ENCODE measurements at regions not wholly inside any gene's neighbourhood (a gene's known extent, or its start where the extent isn't known, plus 50 kb on each side); places are given as distances from the start of the nearest gene placed in this dataset.

GRCh38 chr18:75139226-75139911 lies 69.6 kb downstream of the PTGR3 start:
- POLR2A ChIA-PET (ENCODE audit: unreplicated experiment): no interaction called here
- no peaks in the 10 kb centered on the region for H4K20me1 ChIP-seq (ENCODE audit: insufficient read depth, low read length)

More at GRCh38 chr18:75139226-75139911, 69.6 kb downstream of the PTGR3 start:
- Histone ChIP-seq H3K18ac (ENCODE audit: low read depth, low read length) (no peak overlapping the region), H4K8ac (ENCODE audit: low read depth in 2 of 2, low read length in 2 of 2) (no peak overlapping the region), H3K9me1 (ENCODE audit: insufficient read depth, low read length) (no peaks in the 10 kb centered on the region), H3K14ac (replicated peaks; ENCODE audit: low read depth, low read length) (no peak overlapping the region), H3K79me1 (ENCODE audit: low read depth in 1 of 2, low read length in 2 of 2) (no peaks in the 10 kb centered on the region), H2BK20ac (ENCODE audit: low read depth, low read length) (no peak overlapping the region), H3K4me1 (ENCODE audit: control insufficient read depth, insufficient read depth, low read length) (no peaks in the 10 kb centered on the region), H4K5ac (ENCODE audit: low read depth, low read length) (no peak overlapping the region), H2AK5ac (ENCODE audit: low read depth, low read length) (no peak overlapping the region), H3K4ac (ENCODE audit: low read depth, low read length) (no peak overlapping the region), H3K23ac (ENCODE audit: low read depth, low read length) (no peak overlapping the region), H2BK15ac (ENCODE audit: low read depth, low read length) (no peak overlapping the region), H3K4me2 (ENCODE audit: low read depth, low read length) (no peak overlapping the region), H2AK9ac (replicated peaks; ENCODE audit: low read depth, low read length, poor library complexity) (no peak overlapping the region), H3K36me3 (ENCODE audit: control insufficient read depth, insufficient read depth, low read length) (no peaks in the 10 kb centered on the region), H3K56ac (ENCODE audit: extremely low read depth, insufficient read depth, low read length) (no peak overlapping the region), H3K27ac (ENCODE audit: insufficient read depth, low read length) (no peak overlapping the region), H2BK5ac (ENCODE audit: low read depth, low read length, poor library complexity, severe bottlenecking) (no peak overlapping the region), H3K9me3 (ENCODE audit: control insufficient read depth, insufficient read depth, low read length) (peaks cover 2% of the 10 kb centered on the region; the same call in 1 of the 2 replicates), H2BK120ac (ENCODE audit: low read depth, low read length) (no peak overlapping the region), H3K4me3 (ENCODE audit: insufficient read depth, low read depth, low read length) (no peak overlapping the region), H3K9ac (ENCODE audit: low read depth, low read length) (no peak overlapping the region), H3K27me3 (ENCODE audit: control insufficient read depth, insufficient read depth, low read length) (peaks cover 18% of the 10 kb centered on the region), H2AFZ (replicated peaks; ENCODE audit: low read length, poor library complexity) (no peak overlapping the region), H4K91ac (ENCODE audit: insufficient read depth, low read depth, low read length) (no peak overlapping the region)
- BruUV-seq (replicated peaks): no TSS peak
- in situ Hi-C loops (cut with MboI; ENCODE audit: low sequenced_read_pairs): no loop called here
- DNase-seq: no peak
- CTCF ChIA-PET: no interaction called here
- intact Hi-C loops (cut with micrococcal nuclease): no loop called here
- no peak for ATAC-seq (ENCODE audit: low read depth)
- 79% methylated on average over 6 of the region's 18 CpGs; no CpG with 5 or more reads in 1 of the 2 experiments for WGBS, 2 experiments (ENCODE audit: extremely low coverage in 2 of 2, insufficient read length in 1 of 2)
- dilution Hi-C loops (cut with HindIII; ENCODE audit: low sequenced_read_pairs, unreplicated experiment): no loop called here
- TF ChIP-seq MAZ (IDR thresholded peaks at IDR 0.05; ENCODE audit: borderline replicate concordance, low read depth, low read length): no peak

Data from IMR-90 (cell line).